ENCODE measurements at regions not wholly inside any gene's neighbourhood (a gene's known extent, or its start where the extent isn't known, plus 50 kb on each side); places are given as distances from the start of the nearest gene placed in this dataset.

DNA sequence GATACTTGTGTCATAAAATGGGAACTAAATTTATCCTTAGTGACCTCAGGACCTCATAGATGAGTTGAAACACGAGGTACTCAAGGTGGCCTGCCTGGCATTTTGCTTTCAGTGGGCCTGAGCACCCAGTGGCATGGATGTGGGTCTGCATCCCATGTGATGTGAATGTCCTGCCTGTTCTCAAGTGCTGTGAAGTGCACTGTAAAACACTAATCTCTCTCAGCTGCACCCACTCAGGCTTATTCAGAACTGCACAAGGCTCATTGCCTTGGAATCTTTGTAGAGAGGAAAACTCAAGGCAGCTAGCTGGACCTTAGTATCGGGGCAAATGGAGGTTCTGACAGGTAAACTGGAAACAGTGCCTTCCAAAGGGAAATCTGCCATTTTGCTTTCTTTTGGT lies 767.0 kb downstream of the TUSC7 start:
- ChIA-PET CTCF (no interaction called here), POLR2A (no interaction called here)
- TF ChIP-seq NFRKB (IDR thresholded peaks at IDR 0.05) = no peak
- TF ChIP-seq, protein P1, sequence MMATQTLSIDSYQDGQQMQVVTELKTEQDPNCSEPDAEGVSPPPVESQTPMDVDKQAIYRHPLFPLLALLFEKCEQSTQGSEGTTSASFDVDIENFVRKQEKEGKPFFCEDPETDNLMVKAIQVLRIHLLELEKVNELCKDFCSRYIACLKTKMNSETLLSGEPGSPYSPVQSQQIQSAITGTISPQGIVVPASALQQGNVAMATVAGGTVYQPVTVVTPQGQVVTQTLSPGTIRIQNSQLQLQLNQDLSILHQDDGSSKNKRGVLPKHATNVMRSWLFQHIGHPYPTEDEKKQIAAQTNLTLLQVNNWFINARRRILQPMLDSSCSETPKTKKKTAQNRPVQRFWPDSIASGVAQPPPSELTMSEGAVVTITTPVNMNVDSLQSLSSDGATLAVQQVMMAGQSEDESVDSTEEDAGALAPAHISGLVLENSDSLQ (IDR thresholded peaks at IDR 0.05) = no peak
- no peak for TF ChIP-seq SP1 (IDR thresholded peaks at IDR 0.05)
- no peak for TF ChIP-seq TARDBP (IDR thresholded peaks at IDR 0.05)
- TF ChIP-seq ARNT (IDR thresholded peaks at IDR 0.05) = no peak
- TF ChIP-seq L3MBTL2 (conservative IDR thresholded peaks at IDR 0.05) = no peak
- TF ChIP-seq FOXA1 (IDR thresholded peaks at IDR 0.05) = no peak
- no peak for TF ChIP-seq LEF1 (IDR thresholded peaks at IDR 0.05; ENCODE audit: borderline replicate concordance)
- TF ChIP-seq FOXM1 (IDR thresholded peaks at IDR 0.05; ENCODE audit: borderline replicate concordance) = no peak
- TF ChIP-seq ELF4 (IDR thresholded peaks at IDR 0.05) = no peak
- no peak for TF ChIP-seq BHLHE40 (IDR thresholded peaks at IDR 0.05; ENCODE audit: borderline replicate concordance)
- TF ChIP-seq FOXK2 (IDR thresholded peaks at IDR 0.05) = no peak
- no peak for TF ChIP-seq CTBP1 (IDR thresholded peaks at IDR 0.05; ENCODE audit: borderline replicate concordance)
- no peak for TF ChIP-seq ZNF384 (IDR thresholded peaks at IDR 0.05)
- no peak for TF ChIP-seq SUZ12 (IDR thresholded peaks at IDR 0.05)
- TF ChIP-seq HDGF (IDR thresholded peaks at IDR 0.05; ENCODE audit: borderline replicate concordance) = no peak
- no peak for DNase-seq (ENCODE audit: extremely low spot score)

DNA sequence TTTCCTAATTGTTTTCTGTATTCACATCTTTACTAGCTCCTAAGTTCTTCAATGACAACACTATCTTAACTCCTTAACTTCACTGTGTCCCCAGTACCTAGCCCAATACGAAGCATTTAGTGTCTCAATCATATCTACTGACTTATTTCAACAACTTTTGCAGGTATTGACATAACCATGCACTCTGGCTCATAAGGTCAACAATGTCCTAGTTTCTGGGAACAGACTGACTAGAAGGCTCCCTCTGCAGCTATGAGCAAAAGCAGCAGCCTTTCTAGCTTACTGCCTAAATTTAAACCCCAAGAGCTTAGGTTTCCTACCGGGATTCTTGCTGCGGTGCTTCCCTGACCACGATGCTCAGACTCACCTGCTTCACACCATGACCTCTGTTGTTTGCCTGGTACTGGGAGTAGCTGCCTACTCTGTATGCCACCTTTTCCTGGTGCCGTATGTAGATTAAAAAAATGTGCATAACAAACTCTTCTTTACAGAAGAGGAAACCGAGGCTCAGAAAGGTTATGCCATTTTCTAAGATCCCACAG lies 767.7 kb downstream of the TUSC7 start:
- DNase-seq (ENCODE audit: extremely low spot score) = no peak
- CTCF ChIA-PET = no interaction called here
- TF ChIP-seq TARDBP (IDR thresholded peaks at IDR 0.05) (no peak), FOXA1 (IDR thresholded peaks at IDR 0.05) (no peak), FOXK2 (IDR thresholded peaks at IDR 0.05) (no peak), HDGF (IDR thresholded peaks at IDR 0.05; ENCODE audit: borderline replicate concordance) (no peak), CTBP1 (IDR thresholded peaks at IDR 0.05; ENCODE audit: borderline replicate concordance) (no peak), SP1 (IDR thresholded peaks at IDR 0.05) (no peak), ARNT (IDR thresholded peaks at IDR 0.05) (no peak), ELF4 (IDR thresholded peaks at IDR 0.05) (no peak), LEF1 (IDR thresholded peaks at IDR 0.05; ENCODE audit: borderline replicate concordance) (no peak), FOXM1 (IDR thresholded peaks at IDR 0.05; ENCODE audit: borderline replicate concordance) (no peak), ZNF384 (IDR thresholded peaks at IDR 0.05) (no peak), NFRKB (IDR thresholded peaks at IDR 0.05) (no peak), BHLHE40 (IDR thresholded peaks at IDR 0.05; ENCODE audit: borderline replicate concordance) (no peak), SUZ12 (IDR thresholded peaks at IDR 0.05) (no peak), L3MBTL2 (conservative IDR thresholded peaks at IDR 0.05) (no peak)
- TF ChIP-seq, protein P1 (IDR thresholded peaks at IDR 0.05) = no peak
- POLR2A ChIA-PET = no interaction called here

DNA sequence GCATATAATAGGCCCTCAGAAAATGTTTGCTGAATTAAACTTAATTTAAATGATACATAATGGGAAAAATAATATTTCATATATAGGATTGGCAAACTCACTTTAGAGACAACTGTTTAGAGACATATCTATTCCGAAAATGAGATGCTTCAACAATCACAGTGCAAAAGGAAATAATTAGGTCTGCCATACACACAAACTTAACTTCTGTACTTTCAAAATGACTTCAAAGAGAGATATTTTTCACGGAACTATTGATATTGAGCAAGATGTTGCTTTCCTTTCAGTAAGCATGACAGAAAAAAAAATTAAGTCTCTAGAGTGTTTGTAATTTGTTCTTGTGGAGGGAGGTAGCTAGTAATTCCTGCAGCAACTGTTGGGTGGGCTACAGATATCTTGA lies 769.5 kb downstream of the TUSC7 start:
- no peak for TF ChIP-seq L3MBTL2 (conservative IDR thresholded peaks at IDR 0.05)
- no peak for TF ChIP-seq ELF4 (IDR thresholded peaks at IDR 0.05)
- TF ChIP-seq SUZ12 (IDR thresholded peaks at IDR 0.05) = no peak
- no peak for TF ChIP-seq SP1 (IDR thresholded peaks at IDR 0.05)
- TF ChIP-seq TARDBP (IDR thresholded peaks at IDR 0.05) = no peak
- TF ChIP-seq HDGF (IDR thresholded peaks at IDR 0.05; ENCODE audit: borderline replicate concordance) = no peak
- no peak for TF ChIP-seq BHLHE40 (IDR thresholded peaks at IDR 0.05; ENCODE audit: borderline replicate concordance)
- no peak for TF ChIP-seq CTBP1 (IDR thresholded peaks at IDR 0.05; ENCODE audit: borderline replicate concordance)
- TF ChIP-seq, protein P1 (IDR thresholded peaks at IDR 0.05) = no peak
- TF ChIP-seq ZNF384 (IDR thresholded peaks at IDR 0.05) = no peak
- no peak for TF ChIP-seq NFRKB (IDR thresholded peaks at IDR 0.05)
- no peak for TF ChIP-seq FOXA1 (IDR thresholded peaks at IDR 0.05)
- no peak for TF ChIP-seq FOXM1 (IDR thresholded peaks at IDR 0.05; ENCODE audit: borderline replicate concordance)
- no peak for TF ChIP-seq FOXK2 (IDR thresholded peaks at IDR 0.05)
- no peak for TF ChIP-seq LEF1 (IDR thresholded peaks at IDR 0.05; ENCODE audit: borderline replicate concordance)
- ChIA-PET POLR2A (interaction anchor here (0.7 kb wide), 1 partner anchor 861 kb away, joined by 3 read pairs; no protein-coding TSS in a partner anchor), CTCF (no interaction called here)
- no peak for DNase-seq (ENCODE audit: extremely low spot score)

DNA sequence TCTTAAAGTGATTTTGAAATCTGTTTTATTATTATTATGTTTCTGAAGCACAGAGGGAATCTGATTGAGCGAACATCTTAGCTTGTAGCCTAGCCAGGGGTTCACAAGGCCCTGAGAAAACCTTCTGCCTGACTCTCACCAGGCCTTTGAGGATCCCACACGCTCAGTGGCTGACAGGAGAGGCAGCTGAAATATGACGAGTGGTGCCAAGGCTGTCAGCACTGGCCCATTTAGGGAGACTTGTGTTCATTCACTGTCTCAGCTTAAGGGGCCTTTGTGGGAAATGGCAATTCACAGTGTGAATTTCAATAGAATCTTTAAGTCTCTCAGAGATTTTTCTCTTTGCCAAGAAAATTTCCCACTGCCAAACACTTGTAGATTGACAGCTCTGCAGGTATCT lies 770.9 kb downstream of the TUSC7 start:
- POLR2A ChIA-PET = no interaction called here
- DNase-seq (ENCODE audit: extremely low spot score) = no peak
- TF ChIP-seq, protein P1 (IDR thresholded peaks at IDR 0.05) = no peak
- no peak for TF ChIP-seq ELF4 (IDR thresholded peaks at IDR 0.05)
- TF ChIP-seq FOXM1 (IDR thresholded peaks at IDR 0.05; ENCODE audit: borderline replicate concordance) = no peak
- TF ChIP-seq SUZ12 (IDR thresholded peaks at IDR 0.05) = no peak
- no peak for TF ChIP-seq FOXK2 (IDR thresholded peaks at IDR 0.05)
- TF ChIP-seq SP1 (IDR thresholded peaks at IDR 0.05) = no peak
- TF ChIP-seq NFRKB (IDR thresholded peaks at IDR 0.05) = no peak
- TF ChIP-seq L3MBTL2 (conservative IDR thresholded peaks at IDR 0.05) = no peak
- TF ChIP-seq LEF1 (IDR thresholded peaks at IDR 0.05; ENCODE audit: borderline replicate concordance) = no peak
- TF ChIP-seq ZNF384 (IDR thresholded peaks at IDR 0.05) = no peak
- no peak for TF ChIP-seq FOXA1 (IDR thresholded peaks at IDR 0.05)
- no peak for TF ChIP-seq TARDBP (IDR thresholded peaks at IDR 0.05)
- TF ChIP-seq BHLHE40 (IDR thresholded peaks at IDR 0.05; ENCODE audit: borderline replicate concordance) = no peak
- no peak for TF ChIP-seq CTBP1 (IDR thresholded peaks at IDR 0.05; ENCODE audit: borderline replicate concordance)
- TF ChIP-seq ARNT (IDR thresholded peaks at IDR 0.05) = no peak
- no peak for TF ChIP-seq HDGF (IDR thresholded peaks at IDR 0.05; ENCODE audit: borderline replicate concordance)
- CTCF ChIA-PET = interaction anchor here (0.6 kb wide), 1 partner anchor 31 kb away, joined by 3 read pairs; no protein-coding TSS in a partner anchor

DNA sequence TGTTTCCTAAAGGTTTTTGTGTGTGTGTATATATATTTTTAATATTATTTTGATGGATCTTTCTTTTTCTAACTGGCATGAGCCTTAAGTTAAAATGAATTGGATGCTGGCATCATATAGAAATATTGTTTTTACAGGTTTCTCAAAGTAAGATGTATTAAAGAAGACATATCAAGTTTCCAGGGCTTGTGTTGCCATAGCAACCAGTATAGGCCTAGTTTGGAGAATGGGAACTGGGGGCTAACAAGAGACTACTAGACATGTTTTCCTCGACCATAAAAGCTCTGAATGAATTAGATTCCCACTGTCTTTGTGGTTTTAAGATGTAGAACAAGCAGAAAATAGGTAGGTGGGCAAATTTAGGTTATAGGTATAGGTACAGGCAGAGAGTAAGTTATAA lies 771.4 kb downstream of the TUSC7 start:
- TF ChIP-seq LEF1 (IDR thresholded peaks at IDR 0.05; ENCODE audit: borderline replicate concordance) = no peak
- no peak for TF ChIP-seq NFRKB (IDR thresholded peaks at IDR 0.05)
- no peak for TF ChIP-seq ELF4 (IDR thresholded peaks at IDR 0.05)
- TF ChIP-seq TARDBP (IDR thresholded peaks at IDR 0.05) = no peak
- TF ChIP-seq FOXA1 (IDR thresholded peaks at IDR 0.05) = no peak
- TF ChIP-seq ARNT (IDR thresholded peaks at IDR 0.05) = no peak
- TF ChIP-seq FOXK2 (IDR thresholded peaks at IDR 0.05) = no peak
- TF ChIP-seq HDGF (IDR thresholded peaks at IDR 0.05; ENCODE audit: borderline replicate concordance) = no peak
- TF ChIP-seq SUZ12 (IDR thresholded peaks at IDR 0.05) = no peak
- TF ChIP-seq L3MBTL2 (conservative IDR thresholded peaks at IDR 0.05) = no peak
- TF ChIP-seq CTBP1 (IDR thresholded peaks at IDR 0.05; ENCODE audit: borderline replicate concordance) = no peak
- no peak for TF ChIP-seq ZNF384 (IDR thresholded peaks at IDR 0.05)
- TF ChIP-seq SP1 (IDR thresholded peaks at IDR 0.05) = no peak
- TF ChIP-seq BHLHE40 (IDR thresholded peaks at IDR 0.05; ENCODE audit: borderline replicate concordance) = no peak
- TF ChIP-seq, protein P1 (IDR thresholded peaks at IDR 0.05) = no peak
- ChIA-PET POLR2A (no interaction called here), CTCF (no interaction called here)
- DNase-seq (ENCODE audit: extremely low spot score) = no peak
